Fibroblast of lung (primary cell): ENCODE measurements at regions not wholly inside any gene's neighbourhood (a gene's known extent, or its start where the extent isn't known, plus 50 kb on each side); places are given as distances from the start of the nearest gene placed in this dataset.

Experiments
- CTCF ChIP-seq, 2 donors: IDR thresholded peaks in 1 of 2; conservative IDR thresholded peaks in 1 of 2; 1 replicate in 1 of 2; 2 replicates in 1 of 2; pipeline ENCODE4 v1.5.1; 2011 to 2012; ENCODE audit warnings: low read length in 2 of 2, control low read depth in 1 of 2, inconsistent platforms in 1 of 2, low read depth in 1 of 2, mild to moderate bottlenecking in 1 of 2
- EZH2 ChIP-seq: IDR thresholded peaks from 2 replicates; pipeline ENCODE4 v1.5.1; 2012; ENCODE audit warnings: low read length, control low read depth, mild to moderate bottlenecking; ENCODE audit errors: missing control alignments

GRCh38 chr22:23471698-23472097 lies 108.4 kb downstream of the IGLL1 start:
- TF ChIP-seq CTCF (conservative IDR thresholded peaks at IDR 0.05 in 1 of 2, IDR thresholded peaks at IDR 0.05 in 1 of 2; ENCODE audit: low read depth in 1 of 2, low read length in 2 of 2) (no peak), EZH2 (no peak)
